HG02763 (cell line): ENCODE measurements at regions not wholly inside any gene's neighbourhood (a gene's known extent, or its start where the extent isn't known, plus 50 kb on each side); places are given as distances from the start of the nearest gene placed in this dataset.

Experiments
- ATAC-seq: cut with Tn5 transposase; IDR thresholded peaks from one replicate; pipeline ENCODE4 v1.9.1; 2021; ENCODE audit warnings: mild to moderate bottlenecking, moderate library complexity; ENCODE audit not compliant: unreplicated experiment

- ATAC-seq: no peak
These were observed 598.2 kb upstream of the SYT4 start for GRCh38 chr18:43875511-43875910.

- no peak for ATAC-seq
These were observed 599.0 kb upstream of the SYT4 start for GRCh38 chr18:43876286-43876685.

GRCh38 chr18:43876748-43877147 lies 599.5 kb upstream of the SYT4 start:
- no peak for ATAC-seq

- no peak for ATAC-seq
These were observed 600.5 kb upstream of the SYT4 start for GRCh38 chr18:43877616-43878321.

- ATAC-seq: no peak
These were observed 602.1 kb upstream of the SYT4 start for GRCh38 chr18:43879415-43879814.

GRCh38 chr18:43882358-43883055 lies 605.2 kb upstream of the SYT4 start:
- ATAC-seq: no peak

GRCh38 chr18:43883886-43884285 lies 606.6 kb upstream of the SYT4 start:
- no peak for ATAC-seq

- no peak for ATAC-seq
These were observed 609.1 kb upstream of the SYT4 start for GRCh38 chr18:43886341-43886740.

GRCh38 chr18:43887491-43887890 lies 610.2 kb upstream of the SYT4 start:
- ATAC-seq: no peak

- no peak for ATAC-seq
These were observed 611.3 kb upstream of the SYT4 start for GRCh38 chr18:43888598-43888997.

- ATAC-seq: no peak
These were observed 615.8 kb upstream of the SYT4 start for GRCh38 chr18:43893001-43893637.

- ATAC-seq: no peak
These were observed 627.0 kb upstream of the SYT4 start for GRCh38 chr18:43904209-43904837.

GRCh38 chr18:43914018-43914417 lies 636.7 kb upstream of the SYT4 start:
- no peak for ATAC-seq

- no peak for ATAC-seq
These were observed 639.7 kb upstream of the SYT4 start for GRCh38 chr18:43916984-43917383.

GRCh38 chr18:43917520-43917919 lies 640.2 kb upstream of the SYT4 start:
- ATAC-seq: no peak

- no peak for ATAC-seq
These were observed 642.3 kb upstream of the SYT4 start for GRCh38 chr18:43919551-43919950.

GRCh38 chr18:43931439-43931838 lies 654.1 kb upstream of the SYT4 start:
- ATAC-seq: no peak

GRCh38 chr18:43932140-43932539 lies 654.9 kb upstream of the SYT4 start:
- no peak for ATAC-seq

GRCh38 chr18:43933177-43933576 lies 655.9 kb upstream of the SYT4 start:
- ATAC-seq: no peak

GRCh38 chr18:43934322-43934721 lies 657.0 kb upstream of the SYT4 start:
- ATAC-seq: no peak

- ATAC-seq: no peak
These were observed 657.6 kb upstream of the SYT4 start for GRCh38 chr18:43934781-43935471.
